Lung (tissue), 11 donors: ENCODE measurements at regions not wholly inside any gene's neighbourhood (a gene's known extent, or its start where the extent isn't known, plus 50 kb on each side); places are given as distances from the start of the nearest gene placed in this dataset.
"Not testable (repeated sequence)": the region's sequence is repeated elsewhere in the genome, so short reads cannot be mapped to it uniquely, and the experiment has no call there.

Experiments used
- ATAC-seq: fragments of 200-7000 bp; cut with Tn5 transposase; one replicate; pipeline ENCODE4 v1.9.1; 2020; ENCODE audit warnings: moderate number of reproducible peaks; ENCODE audit not compliant: insufficient read depth, low FRiP score
- DNase-seq, 3 donors: peaks; one replicate each; pipeline ENCODE4 v3.0.0-alpha.2; 2013 to 2017
- H3K27ac ChIP-seq, 2 donors: one replicate each; pipeline ENCODE4 v1.5.1; 2013; ENCODE audit warnings: mild to moderate bottlenecking in 2 of 2, moderate library complexity in 2 of 2, control low read depth in 1 of 2, inconsistent platforms in 1 of 2, low read depth in 1 of 2, low read length in 1 of 2
- H3K27me3 ChIP-seq, 3 donors: one replicate each; pipeline ENCODE4 v1.5.1; 2013; ENCODE audit warnings: low read length in 2 of 3; ENCODE audit not compliant: control insufficient read depth in 3 of 3, insufficient read depth in 3 of 3
- H3K36me3 ChIP-seq, 4 donors: one replicate each; pipeline ENCODE4 v1.5.1; 2013; ENCODE audit warnings: low read length in 4 of 4, mild to moderate bottlenecking in 1 of 4, moderate library complexity in 1 of 4; ENCODE audit not compliant: control insufficient read depth in 4 of 4, insufficient read depth in 4 of 4
- H3K4me1 ChIP-seq, 5 donors: one replicate each; pipeline ENCODE4 v1.5.1; 2013; ENCODE audit warnings: low read length in 5 of 5, mild to moderate bottlenecking in 2 of 5, moderate library complexity in 1 of 5; ENCODE audit not compliant: control insufficient read depth in 5 of 5, insufficient read depth in 5 of 5
- H3K4me3 ChIP-seq: one replicate; pipeline ENCODE4 v1.5.1; 2013; ENCODE audit warnings: mild to moderate bottlenecking, control low read depth, moderate library complexity
- H3K9ac ChIP-seq, 2 donors: one replicate each; pipeline ENCODE4 v1.5.1; 2013; ENCODE audit warnings: low read length in 2 of 2, control low read depth in 1 of 2; ENCODE audit not compliant: insufficient read depth in 1 of 2
- H3K9me3 ChIP-seq, 4 donors: one replicate each; pipeline ENCODE4 v1.5.1; 2013; ENCODE audit warnings: low read length in 3 of 4, mild to moderate bottlenecking in 1 of 4, moderate library complexity in 1 of 4; ENCODE audit not compliant: control insufficient read depth in 4 of 4, insufficient read depth in 3 of 4
- WGBS, 2 donors: extraction: QIAGEN DNeasy Blood & Tissue Kit; methylation state at CpG; one replicate each; pipeline ENCODE4 v1.1.7; 2013; 5-methylcytosine and 5-hydroxymethylcytosine counted together
- TF ChIP-seq, protein P1 (sequence below): IDR thresholded peaks from 2 replicates; pipeline ENCODE4 v1.5.1; 2012; ENCODE audit warnings: mild to moderate bottlenecking; ENCODE audit errors: control extremely low read depth, extremely low read depth
- donor health status: control.
- donor health status: control.
- donor health status: Bipolar disorder and iron deficiency.
- donor health status: healthy.
- donor health status: DM: yes; HTN: yes; CAD: no.

DNA sequence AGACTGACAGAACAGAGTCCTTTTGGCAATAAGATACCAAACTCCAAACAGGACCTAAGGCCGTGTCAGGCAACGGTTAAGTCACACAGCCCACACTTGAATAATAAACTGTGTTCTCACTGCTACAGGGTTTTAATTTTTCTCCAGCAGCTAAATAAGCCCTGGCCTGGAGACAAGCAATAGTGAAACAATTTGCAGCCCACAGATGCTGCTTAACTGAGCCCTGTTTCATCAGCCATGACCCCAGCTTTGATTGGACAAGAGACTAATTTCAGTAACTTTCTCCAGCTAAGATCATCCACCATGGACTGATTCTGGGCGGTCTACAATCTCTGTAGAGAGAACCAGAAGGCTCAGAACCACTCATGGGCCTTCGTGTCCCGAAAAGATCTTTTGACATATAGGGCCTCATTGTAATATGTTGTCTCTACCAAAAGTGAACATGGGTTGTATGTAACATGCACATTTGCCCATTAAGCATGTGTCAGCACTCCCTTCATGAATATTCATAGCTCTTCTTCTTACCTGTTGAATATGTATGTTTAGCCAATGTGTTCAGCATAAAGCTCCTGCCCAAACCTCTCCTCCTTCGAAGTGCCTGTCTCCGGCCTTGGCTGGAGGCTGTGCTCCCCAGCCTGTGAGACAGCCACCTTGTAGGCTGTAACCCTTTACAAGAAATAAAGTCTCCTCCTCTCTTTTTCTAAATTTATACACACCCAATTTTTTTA, 223.1 kb upstream of the AKR1E2 start:
- no peak for ATAC-seq
- no peaks in the 10 kb centered on the region for H3K27me3 ChIP-seq
- H3K4me1 ChIP-seq, result peaks cover 0 to 3% (median 0%) of the 10 kb centered on the region in 5 donors
- no peak overlapping the region for H3K9ac ChIP-seq
- no peak for DNase-seq
- no peaks in the 10 kb centered on the region for H3K9me3 ChIP-seq
- TF ChIP-seq, protein P1, sequence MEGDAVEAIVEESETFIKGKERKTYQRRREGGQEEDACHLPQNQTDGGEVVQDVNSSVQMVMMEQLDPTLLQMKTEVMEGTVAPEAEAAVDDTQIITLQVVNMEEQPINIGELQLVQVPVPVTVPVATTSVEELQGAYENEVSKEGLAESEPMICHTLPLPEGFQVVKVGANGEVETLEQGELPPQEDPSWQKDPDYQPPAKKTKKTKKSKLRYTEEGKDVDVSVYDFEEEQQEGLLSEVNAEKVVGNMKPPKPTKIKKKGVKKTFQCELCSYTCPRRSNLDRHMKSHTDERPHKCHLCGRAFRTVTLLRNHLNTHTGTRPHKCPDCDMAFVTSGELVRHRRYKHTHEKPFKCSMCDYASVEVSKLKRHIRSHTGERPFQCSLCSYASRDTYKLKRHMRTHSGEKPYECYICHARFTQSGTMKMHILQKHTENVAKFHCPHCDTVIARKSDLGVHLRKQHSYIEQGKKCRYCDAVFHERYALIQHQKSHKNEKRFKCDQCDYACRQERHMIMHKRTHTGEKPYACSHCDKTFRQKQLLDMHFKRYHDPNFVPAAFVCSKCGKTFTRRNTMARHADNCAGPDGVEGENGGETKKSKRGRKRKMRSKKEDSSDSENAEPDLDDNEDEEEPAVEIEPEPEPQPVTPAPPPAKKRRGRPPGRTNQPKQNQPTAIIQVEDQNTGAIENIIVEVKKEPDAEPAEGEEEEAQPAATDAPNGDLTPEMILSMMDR, result no peak
- 84 to 96% methylated on average over 7 of the region's 7 CpGs for WGBS, 2 donors
- H3K36me3 ChIP-seq, result no peaks in the 10 kb centered on the region
- no peak overlapping the region for H3K27ac ChIP-seq
- no peak overlapping the region for H3K4me3 ChIP-seq

DNA sequence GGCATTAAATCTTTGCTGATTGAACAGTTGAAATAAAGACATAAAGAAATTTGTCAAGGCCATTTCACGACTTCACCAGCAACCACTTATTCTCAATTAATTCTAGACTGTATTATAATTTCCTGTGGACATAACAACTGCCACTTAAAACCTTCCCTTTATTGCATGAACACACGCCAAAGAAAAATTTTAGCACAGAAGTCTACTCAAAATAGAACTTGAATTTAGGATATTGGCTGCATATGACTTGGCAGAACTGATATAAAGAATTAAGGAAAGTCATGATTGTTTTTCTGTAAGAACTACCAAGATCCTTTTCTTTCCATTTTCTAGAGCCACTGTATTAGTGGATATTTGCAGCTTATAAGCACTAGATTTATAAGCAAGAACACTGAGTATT, 226.5 kb upstream of the AKR1E2 start:
- H3K4me1 ChIP-seq, result peaks cover 0 to 3% (median 0%) of the 10 kb centered on the region in 5 donors
- TF ChIP-seq, protein P1, result no peak
- ATAC-seq, result no peak
- WGBS, 2 donors, result 87 to 94% methylated on average over 2 of the region's 2 CpGs
- no peaks in the 10 kb centered on the region for H3K27me3 ChIP-seq
- H3K27ac ChIP-seq, result no peak overlapping the region
- DNase-seq, result no peak
- no peak overlapping the region for H3K4me3 ChIP-seq
- H3K9me3 ChIP-seq, result no peaks in the 10 kb centered on the region
- H3K36me3 ChIP-seq, result no peaks in the 10 kb centered on the region
- no peak overlapping the region for H3K9ac ChIP-seq

DNA sequence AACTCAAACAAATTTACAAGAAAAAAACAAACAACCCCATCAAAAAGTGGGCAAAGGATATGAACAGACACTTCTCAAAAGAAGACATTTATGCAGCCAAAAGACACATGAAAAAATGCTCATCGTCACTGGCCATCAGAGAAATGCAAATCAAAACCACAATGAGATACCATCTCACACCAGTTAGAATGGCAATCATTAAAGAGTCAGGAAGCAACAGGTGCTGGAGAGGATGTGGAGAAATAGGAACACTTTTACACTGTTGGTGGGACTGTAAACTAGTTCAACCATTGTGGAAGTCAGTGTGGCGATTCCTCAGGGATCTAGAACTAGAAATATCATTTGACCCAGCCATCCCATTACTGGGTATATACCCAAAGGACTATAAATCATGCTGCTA, 228.1 kb upstream of the AKR1E2 start:
- WGBS, 2 donors, result no CpG with 5 or more reads among the region's 2 CpGs
- H3K36me3 ChIP-seq, H3K9ac ChIP-seq, H3K27ac ChIP-seq, H3K27me3 ChIP-seq, ATAC-seq, H3K4me1 ChIP-seq, H3K4me3 ChIP-seq, DNase-seq, H3K9me3 ChIP-seq: not testable (repeated sequence)

DNA sequence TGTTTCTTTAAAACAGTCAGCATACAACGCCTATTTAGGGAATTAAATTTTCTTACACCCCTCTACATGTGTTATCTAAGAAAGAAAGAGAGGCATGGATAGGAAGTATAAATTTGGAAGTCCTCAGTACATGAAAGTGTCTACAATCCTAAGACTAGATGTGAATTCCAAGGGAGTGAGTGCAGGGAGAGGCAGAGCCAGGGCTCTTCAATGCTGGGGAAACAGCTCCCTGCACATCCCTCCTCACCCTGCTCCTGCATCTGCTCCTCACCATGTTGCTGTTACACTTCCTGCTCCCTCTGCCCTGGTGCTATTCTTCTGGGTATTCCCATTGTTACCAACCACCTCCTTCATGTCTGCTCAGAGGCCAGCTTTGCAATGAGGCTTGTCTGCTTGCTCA, 229.1 kb upstream of the AKR1E2 start:
- Histone ChIP-seq H3K27me3 (no peaks in the 10 kb centered on the region), H3K9ac (no peak overlapping the region), H3K4me1 (no peaks in the 10 kb centered on the region), H3K27ac (no peak overlapping the region), H3K36me3 (no peaks in the 10 kb centered on the region), H3K4me3 (no peak overlapping the region), H3K9me3 (no peaks in the 10 kb centered on the region)
- DNase-seq (no peak), ATAC-seq (no peak)
- TF ChIP-seq, protein P1, result no peak
- 84 to 94% methylated on average over 1 of the region's 1 CpG for WGBS, 2 donors
